Neural progenitor cell (in vitro differentiated cells): ENCODE measurements at regions not wholly inside any gene's neighbourhood (a gene's known extent, or its start where the extent isn't known, plus 50 kb on each side); places are given as distances from the start of the nearest gene placed in this dataset.
"Not testable (repeated sequence)": the region's sequence is repeated elsewhere in the genome, so short reads cannot be mapped to it uniquely, and the experiment has no call there.

Experiments
- EZH2phosphoT487 ChIP-seq: fragments of 200-600 bp; sonication (generic); IDR thresholded peaks from 2 replicates; pipeline ENCODE4 v1.6.1; 2017; ENCODE audit warnings: antibody characterized with exemption
- TF ChIP-seq, protein P1 (sequence below): fragments of 200-600 bp; sonication (generic); IDR thresholded peaks from 2 replicates; pipeline ENCODE4 v1.5.1; 2017; ENCODE audit warnings: antibody characterized with exemption, mild to moderate bottlenecking

DNA sequence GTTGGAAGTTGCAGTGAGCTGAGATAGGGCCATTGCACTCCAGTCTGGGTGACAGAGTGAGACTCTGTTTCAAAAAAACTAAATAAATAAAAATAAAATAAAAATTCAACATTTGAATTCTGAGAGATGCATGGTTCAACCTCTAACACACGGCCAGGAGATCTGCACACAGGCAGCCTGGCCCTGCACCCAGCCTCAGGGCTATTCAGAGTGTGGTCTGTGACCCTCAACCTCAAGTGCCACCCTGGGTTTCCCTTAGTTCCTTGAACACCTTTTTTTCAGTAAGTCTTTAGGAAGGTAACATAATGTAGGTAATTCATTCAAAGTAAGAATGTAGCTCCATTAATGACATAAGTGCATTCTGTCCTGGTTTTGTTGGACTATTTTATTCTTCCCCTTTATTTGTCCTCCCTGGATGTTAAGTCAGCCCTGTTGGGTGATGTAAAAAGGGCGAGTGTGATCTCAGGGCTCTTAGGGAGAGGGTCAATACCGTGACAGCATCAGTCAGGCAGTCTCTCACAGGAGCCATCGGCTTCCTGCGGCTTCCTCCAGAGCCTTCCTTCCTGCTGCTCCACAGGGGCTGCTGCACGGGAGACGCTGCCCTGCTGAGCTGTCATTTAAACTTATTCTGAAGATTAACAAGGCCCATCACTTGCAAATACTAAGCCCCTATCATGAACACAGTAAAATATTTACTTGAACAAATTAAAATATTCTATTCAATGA is 139.8 kb downstream of the SPATA31A6 start:
- TF ChIP-seq, protein P1, sequence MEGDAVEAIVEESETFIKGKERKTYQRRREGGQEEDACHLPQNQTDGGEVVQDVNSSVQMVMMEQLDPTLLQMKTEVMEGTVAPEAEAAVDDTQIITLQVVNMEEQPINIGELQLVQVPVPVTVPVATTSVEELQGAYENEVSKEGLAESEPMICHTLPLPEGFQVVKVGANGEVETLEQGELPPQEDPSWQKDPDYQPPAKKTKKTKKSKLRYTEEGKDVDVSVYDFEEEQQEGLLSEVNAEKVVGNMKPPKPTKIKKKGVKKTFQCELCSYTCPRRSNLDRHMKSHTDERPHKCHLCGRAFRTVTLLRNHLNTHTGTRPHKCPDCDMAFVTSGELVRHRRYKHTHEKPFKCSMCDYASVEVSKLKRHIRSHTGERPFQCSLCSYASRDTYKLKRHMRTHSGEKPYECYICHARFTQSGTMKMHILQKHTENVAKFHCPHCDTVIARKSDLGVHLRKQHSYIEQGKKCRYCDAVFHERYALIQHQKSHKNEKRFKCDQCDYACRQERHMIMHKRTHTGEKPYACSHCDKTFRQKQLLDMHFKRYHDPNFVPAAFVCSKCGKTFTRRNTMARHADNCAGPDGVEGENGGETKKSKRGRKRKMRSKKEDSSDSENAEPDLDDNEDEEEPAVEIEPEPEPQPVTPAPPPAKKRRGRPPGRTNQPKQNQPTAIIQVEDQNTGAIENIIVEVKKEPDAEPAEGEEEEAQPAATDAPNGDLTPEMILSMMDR: not testable (repeated sequence)
- not testable (repeated sequence) for TF ChIP-seq EZH2phosphoT487
